ENCODE measurements at regions not wholly inside any gene's neighbourhood (a gene's known extent, or its start where the extent isn't known, plus 50 kb on each side); places are given as distances from the start of the nearest gene placed in this dataset.

GRCh38 chrX:6777238-6778002 is 242.5 kb upstream of the VCX3A start:
- DNase-seq = no peak

GRCh38 chrX:6770936-6771335 is 236.0 kb upstream of the VCX3A start:
- no peak for DNase-seq

DNA sequence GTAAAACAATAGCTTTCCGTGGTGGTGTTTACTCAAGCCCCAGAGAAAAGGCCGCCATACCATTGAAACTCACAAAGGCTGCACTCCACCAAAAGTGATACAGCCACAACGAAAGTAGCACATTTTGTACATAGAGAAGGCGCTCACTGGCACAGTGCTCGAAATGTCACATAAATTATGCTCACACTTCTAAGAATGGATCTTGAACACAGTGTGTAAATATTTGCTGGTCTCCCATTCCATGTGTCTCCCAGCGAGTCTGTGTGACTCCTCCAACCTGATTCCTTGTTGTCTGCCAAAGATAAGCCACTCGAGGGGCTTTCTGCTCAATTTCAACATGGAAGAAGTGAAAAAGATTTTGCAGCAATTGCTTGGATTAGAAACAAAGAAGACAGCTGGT is 234.0 kb upstream of the VCX3A start:
- DNase-seq = no peak

- no peak for DNase-seq
Observed at GRCh38 chrX:6761251-6761650, 226.3 kb upstream of the VCX3A start.

DNA sequence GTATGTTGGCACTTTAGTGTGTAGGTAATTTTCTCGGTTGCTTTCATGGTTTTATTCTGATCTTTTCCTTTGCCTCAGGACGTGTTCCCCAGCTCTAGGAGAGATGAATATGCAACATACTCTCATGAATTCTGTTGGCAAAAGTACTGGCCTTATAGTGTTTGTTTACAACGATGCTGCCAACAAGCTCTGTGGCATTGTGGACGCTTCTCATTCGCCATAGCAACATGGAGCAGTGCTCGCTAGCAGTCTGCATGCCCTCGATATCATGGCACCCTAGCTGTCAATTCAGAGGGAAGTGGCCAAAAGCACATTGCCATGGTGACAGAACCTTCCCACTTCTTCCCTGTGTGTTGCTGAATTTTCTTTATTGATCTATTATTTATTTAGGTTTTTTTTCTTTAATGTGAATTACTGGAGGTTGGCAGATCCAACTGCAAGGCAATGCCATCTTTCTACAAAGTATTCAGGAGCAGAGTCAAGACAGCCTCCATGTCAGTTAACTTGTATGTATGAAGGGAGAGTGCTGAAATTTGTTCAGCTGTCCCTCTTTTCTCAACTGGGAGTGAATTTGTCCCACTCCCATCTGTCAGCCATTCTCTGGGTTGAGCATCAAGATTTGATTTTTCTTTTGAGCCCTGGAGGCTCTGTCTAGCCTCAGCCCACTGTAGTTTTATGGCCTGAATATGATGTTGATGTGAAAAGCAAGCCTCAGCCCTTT is 224.9 kb upstream of the VCX3A start:
- DNase-seq = no peak

- DNase-seq = no peak
Observed at GRCh38 chrX:6758234-6758633, 223.3 kb upstream of the VCX3A start.

DNA sequence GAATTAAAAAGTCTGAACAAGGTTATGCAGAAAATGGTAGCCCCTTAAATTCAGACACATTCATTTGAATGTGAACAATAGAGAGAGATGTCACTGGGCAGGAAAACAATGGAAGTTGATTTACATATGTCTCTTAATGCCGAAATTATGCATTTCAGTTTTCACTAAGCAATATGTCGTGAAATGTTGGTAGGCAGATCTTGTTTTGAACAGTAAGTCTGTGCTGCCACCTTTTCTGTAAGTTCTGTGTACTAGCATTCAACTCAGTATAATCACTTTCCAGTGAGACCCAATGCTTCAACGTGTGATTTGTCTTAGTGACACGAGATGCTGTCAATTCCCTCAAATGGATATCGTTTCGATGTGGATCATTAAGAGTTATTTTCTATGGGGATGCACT is 222.7 kb upstream of the VCX3A start:
- no peak for DNase-seq

- no peak for DNase-seq
Observed at GRCh38 chrX:6748595-6748994, 213.7 kb upstream of the VCX3A start.

GRCh38 chrX:6738518-6739470 is 203.9 kb upstream of the VCX3A start:
- no peak for DNase-seq

DNA sequence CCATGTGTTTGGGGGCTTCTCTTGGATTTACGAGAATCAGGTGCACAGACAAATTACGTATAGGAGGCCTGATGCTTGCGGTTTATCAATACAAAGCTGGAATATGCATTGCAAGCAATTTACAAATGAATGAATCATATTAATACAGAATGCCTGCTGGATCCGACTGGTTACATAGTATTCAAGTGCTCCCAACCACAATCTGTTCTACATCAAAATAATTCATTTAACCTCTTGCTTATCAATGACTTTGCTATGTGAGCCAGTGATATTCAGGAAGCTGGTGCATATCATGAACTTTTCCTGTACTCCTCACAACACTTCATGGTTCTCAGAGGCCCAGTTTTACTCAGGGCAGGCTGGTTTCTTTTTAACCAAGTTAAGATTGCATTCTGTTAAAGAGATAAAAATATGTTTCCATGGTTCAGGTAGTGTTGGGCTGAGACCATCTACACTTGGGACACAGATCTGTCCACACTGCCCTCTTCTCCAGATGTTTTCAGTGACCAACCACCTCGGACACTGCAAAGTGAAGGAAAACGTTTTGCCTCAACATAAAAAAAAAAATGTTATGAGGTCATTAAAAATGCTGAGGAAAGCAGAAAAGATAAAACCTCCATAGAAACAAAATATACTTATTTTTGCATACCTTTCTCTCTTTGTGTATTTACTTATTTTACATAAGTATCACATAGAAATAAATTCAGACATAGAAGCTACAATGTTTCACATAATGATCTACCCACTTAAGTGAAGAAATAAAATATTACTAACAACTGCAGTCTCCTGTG is 200.1 kb upstream of the VCX3A start:
- DNase-seq = no peak

DNA sequence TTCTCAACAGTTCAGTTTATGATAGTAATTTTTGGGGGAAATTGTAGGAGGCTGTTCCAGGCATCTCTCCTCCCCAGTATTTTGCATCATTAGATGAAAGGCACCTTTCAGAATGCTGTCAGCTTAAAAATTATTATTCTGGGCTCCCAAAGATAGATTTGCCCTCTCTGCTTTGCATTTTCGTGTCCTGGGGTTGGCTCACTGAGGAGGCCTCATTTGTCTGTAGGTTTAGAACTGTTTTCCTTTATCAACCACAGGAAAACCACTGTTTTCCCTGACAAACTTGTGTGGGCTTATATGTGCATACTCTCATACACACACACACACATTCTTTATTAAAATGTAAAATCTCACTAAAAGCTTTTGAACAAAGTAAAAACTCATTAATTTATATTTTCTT is 197.2 kb upstream of the VCX3A start:
- DNase-seq = no peak

DNA sequence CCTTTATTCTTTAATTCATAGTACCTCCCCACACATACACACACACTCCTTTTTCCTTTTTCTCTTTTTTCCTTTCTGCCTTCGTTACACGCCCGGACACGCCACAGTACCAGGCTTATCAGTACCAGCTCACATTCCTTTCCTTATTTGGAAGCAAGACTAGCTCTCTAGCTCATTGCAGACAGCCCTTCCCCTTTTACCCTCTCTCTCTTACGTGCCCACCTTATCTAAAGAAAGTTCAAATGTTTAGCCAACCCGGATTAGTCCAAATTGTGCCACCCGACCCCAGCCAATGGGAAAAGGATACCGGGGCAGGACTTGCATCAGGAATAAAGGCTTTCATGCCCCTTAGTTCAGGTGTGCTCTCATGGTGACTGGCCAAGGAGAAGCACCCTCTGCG is 194.7 kb upstream of the VCX3A start:
- DNase-seq = no peak

GRCh38 chrX:6718766-6719165 is 183.8 kb upstream of the VCX3A start:
- no peak for DNase-seq

- DNase-seq = no peak
Observed at GRCh38 chrX:6708676-6709380, 173.9 kb upstream of the VCX3A start.

DNA sequence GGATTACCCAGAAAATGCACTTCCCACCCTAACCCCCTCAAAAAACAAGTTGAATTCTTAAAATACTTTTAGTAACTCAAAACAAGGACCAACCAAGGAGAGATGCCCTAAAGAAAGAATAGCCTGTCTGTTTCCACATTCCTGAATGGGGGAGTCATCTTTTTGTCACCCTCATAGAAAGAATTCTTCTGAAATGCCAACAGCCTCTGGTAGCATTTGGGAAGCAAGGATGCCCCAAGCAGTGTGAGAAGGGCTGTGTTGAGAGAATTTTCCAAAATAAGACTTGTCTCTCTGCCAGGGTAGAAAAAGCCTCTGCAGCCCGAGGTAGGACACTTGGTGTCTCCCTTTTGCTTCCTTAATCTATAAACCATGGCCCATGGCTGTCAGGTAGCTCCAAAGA is 173.1 kb upstream of the VCX3A start:
- DNase-seq = no peak

GRCh38 chrX:6707497-6707896 is 172.6 kb upstream of the VCX3A start:
- no peak for DNase-seq

DNA sequence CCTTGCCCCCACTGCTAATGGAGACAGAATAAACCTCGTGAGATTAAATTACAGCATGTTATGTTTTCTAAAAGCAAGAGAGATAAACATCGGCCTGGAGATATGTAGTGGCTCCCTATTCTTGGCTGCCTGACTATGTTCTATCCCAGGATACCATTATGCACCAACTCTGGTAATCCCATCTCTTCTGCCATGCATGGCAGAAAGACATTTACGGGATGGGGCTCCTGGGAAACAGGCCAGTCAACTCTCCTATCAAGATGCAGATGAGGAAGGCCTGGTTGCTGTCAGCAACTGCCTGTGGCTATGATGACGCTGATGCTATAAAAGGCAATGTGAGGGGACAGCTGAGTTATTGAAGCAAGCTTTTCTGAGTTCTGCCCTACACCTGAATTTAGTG is 166.2 kb upstream of the VCX3A start:
- DNase-seq = no peak

DNA sequence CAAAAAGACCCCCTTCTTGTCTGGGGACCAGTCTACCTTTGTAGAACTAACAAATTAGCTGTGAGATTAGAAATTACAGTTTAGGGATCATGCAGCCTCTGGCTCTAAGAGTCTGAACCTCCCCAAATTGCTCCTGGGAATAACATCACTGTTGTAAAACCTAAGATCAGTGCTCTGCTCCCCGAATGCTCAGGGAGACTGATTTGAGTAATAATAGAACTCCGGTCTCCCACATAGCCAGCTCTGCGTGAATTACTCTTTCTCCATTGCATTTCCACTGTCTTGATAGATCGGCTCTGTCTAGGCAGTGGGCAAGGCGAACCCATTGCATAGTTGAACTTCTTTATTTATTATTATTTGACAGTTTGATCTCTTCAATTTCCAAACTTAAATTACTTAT is 160.8 kb upstream of the VCX3A start:
- no peak for DNase-seq

DNA sequence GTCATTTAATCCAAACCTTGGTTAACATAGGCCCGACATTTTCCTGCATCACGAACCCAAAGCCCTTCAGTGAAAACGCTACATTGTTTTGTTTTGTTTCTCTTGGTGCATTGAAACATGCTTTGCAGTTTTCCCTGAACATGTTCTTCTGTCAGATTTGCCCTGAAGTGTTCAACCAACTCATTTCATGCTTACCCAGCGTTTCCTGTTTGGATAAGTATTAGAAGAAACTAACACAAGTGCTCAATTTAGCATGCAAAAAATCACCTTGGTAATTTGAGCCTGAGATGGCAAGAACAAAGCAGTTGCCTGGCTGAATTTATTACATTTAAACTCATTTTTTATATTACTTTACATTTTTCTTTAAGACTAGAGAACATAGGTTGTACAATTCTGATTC is 160.1 kb upstream of the VCX3A start:
- DNase-seq = no peak

DNA sequence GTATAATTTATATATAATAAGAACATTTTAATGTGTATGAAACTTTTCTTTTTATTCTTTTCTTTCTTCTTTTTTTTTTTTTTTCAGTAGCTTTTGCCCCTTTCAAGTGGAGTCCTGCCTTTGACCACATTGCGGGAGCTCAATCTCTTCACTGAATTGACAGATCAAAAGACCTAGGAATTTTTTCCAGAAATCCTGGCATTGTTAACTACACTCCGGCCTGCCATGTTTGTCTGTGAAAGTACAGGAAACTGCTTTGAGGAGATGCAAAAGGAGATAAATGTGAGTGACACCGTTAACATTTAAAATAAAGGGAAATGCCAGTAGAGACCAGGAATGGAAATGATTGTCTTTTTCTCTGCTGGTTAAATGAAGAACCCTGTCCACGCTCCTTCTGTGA is 159.3 kb upstream of the VCX3A start:
- no peak for DNase-seq

- no peak for DNase-seq
Observed at GRCh38 chrX:6693051-6693450, 158.1 kb upstream of the VCX3A start.

GRCh38 chrX:6685489-6685888 is 150.6 kb upstream of the VCX3A start:
- no peak for DNase-seq
